ENCODE measurements at regions not wholly inside any gene's neighbourhood (a gene's known extent, or its start where the extent isn't known, plus 50 kb on each side); places are given as distances from the start of the nearest gene placed in this dataset.
"Not testable (repeated sequence)": the region's sequence is repeated elsewhere in the genome, so short reads cannot be mapped to it uniquely, and the experiment has no call there.

GRCh38 chr12:30578426-30578825, 117.2 kb downstream of the IPO8 start:
- Histone ChIP-seq H3K36me3 (ENCODE audit: control insufficient read depth in 2 of 2, insufficient read depth in 2 of 2, low read length in 2 of 2) (no peaks in the 10 kb centered on the region), H3K4me3 (ENCODE audit: low read length in 2 of 2) (no peak overlapping the region), H3K9me3 (ENCODE audit: control insufficient read depth in 2 of 2, low read length in 2 of 2) (no peaks in the 10 kb centered on the region), H3K27me3 (ENCODE audit: control insufficient read depth in 2 of 2, insufficient read depth in 2 of 2, low read length in 2 of 2) (no peaks in the 10 kb centered on the region), H3K4me1 (ENCODE audit: control insufficient read depth in 2 of 2, insufficient read depth in 2 of 2, low read length in 2 of 2) (no peaks in the 10 kb centered on the region), H3K27ac (ENCODE audit: low read depth in 2 of 2, low read length in 2 of 2) (no peak overlapping the region), H3K9ac (ENCODE audit: low read depth in 1 of 2, low read length in 2 of 2) (no peak overlapping the region)

DNA sequence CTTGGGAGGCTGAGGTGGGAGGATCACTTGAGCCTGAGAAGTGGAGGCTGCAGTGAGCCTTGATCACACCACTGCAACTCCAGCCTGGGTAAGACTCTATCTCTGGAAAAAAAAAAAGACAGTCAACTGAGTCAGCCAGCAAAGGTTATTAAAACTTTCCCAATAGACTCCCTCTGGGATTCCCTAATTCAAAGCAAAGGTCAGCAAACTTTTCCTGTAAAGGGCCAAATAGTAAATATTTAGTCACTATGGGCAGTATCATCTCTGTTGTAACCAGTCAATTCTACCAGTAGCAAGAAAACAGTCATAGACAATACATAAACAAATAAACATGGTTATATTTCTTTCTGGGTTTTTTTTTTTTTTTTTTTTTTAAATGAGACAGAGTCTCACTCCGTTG, 122.5 kb downstream of the IPO8 start:
- Histone ChIP-seq H3K36me3 (ENCODE audit: control insufficient read depth in 2 of 2, insufficient read depth in 2 of 2, low read length in 2 of 2) (no peaks in the 10 kb centered on the region), H3K27ac (ENCODE audit: low read depth in 2 of 2, low read length in 2 of 2) (no peak overlapping the region), H3K9ac (ENCODE audit: low read depth in 1 of 2, low read length in 2 of 2) (no peak overlapping the region), H3K9me3 (ENCODE audit: control insufficient read depth in 2 of 2, low read length in 2 of 2) (no peaks in the 10 kb centered on the region), H3K4me3 (ENCODE audit: low read length in 2 of 2) (no peak overlapping the region), H3K4me1 (ENCODE audit: control insufficient read depth in 2 of 2, insufficient read depth in 2 of 2, low read length in 2 of 2) (no peaks in the 10 kb centered on the region), H3K27me3 (ENCODE audit: control insufficient read depth in 2 of 2, insufficient read depth in 2 of 2, low read length in 2 of 2) (no peaks in the 10 kb centered on the region)

- Histone ChIP-seq H3K9ac (ENCODE audit: low read depth in 1 of 2, low read length in 2 of 2) (no peak overlapping the region), H3K4me3 (ENCODE audit: low read length in 2 of 2) (no peak overlapping the region), H3K4me1 (ENCODE audit: control insufficient read depth in 2 of 2, insufficient read depth in 2 of 2, low read length in 2 of 2) (no peaks in the 10 kb centered on the region), H3K27me3 (ENCODE audit: control insufficient read depth in 2 of 2, insufficient read depth in 2 of 2, low read length in 2 of 2) (no peaks in the 10 kb centered on the region), H3K36me3 (ENCODE audit: control insufficient read depth in 2 of 2, insufficient read depth in 2 of 2, low read length in 2 of 2) (no peaks in the 10 kb centered on the region), H3K9me3 (ENCODE audit: control insufficient read depth in 2 of 2, low read length in 2 of 2) (peaks cover 0 to 4% of the 10 kb centered on the region in 2 donors), H3K27ac (ENCODE audit: low read depth in 2 of 2, low read length in 2 of 2) (no peak overlapping the region)
These were observed 125.3 kb downstream of the IPO8 start for GRCh38 chr12:30570211-30570890.

- Histone ChIP-seq H3K27me3 (ENCODE audit: control insufficient read depth in 2 of 2, insufficient read depth in 2 of 2, low read length in 2 of 2) (no peaks in the 10 kb centered on the region), H3K4me3 (ENCODE audit: low read length in 2 of 2) (no peak overlapping the region), H3K9ac (ENCODE audit: low read depth in 1 of 2, low read length in 2 of 2) (no peak overlapping the region), H3K27ac (ENCODE audit: low read depth in 2 of 2, low read length in 2 of 2) (no peak overlapping the region), H3K4me1 (ENCODE audit: control insufficient read depth in 2 of 2, insufficient read depth in 2 of 2, low read length in 2 of 2) (no peaks in the 10 kb centered on the region), H3K9me3 (ENCODE audit: control insufficient read depth in 2 of 2, low read length in 2 of 2) (peaks cover 0 to 4% of the 10 kb centered on the region in 2 donors), H3K36me3 (ENCODE audit: control insufficient read depth in 2 of 2, insufficient read depth in 2 of 2, low read length in 2 of 2) (no peaks in the 10 kb centered on the region)
These were observed 126.2 kb downstream of the IPO8 start for GRCh38 chr12:30569426-30569825.

DNA sequence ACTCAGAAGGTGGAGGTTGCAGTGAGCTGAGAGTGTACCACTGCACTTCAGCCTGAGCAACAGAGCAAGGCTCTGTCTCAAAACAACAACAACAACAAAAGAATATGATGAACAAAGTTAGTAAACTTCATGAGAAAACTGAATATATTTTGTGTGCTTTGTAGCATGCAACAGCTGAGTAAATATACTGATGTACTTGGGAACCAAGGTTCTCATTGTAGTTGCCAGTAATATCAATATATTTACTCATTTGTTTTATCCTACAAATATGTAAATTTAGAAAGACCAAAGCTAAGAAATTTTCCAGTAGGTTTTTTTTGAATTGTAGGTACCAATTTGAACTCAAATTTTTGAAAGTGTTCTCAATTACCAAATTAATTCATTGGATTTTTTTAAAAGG, 127.2 kb downstream of the IPO8 start:
- no peak overlapping the region for H3K4me3 ChIP-seq (ENCODE audit: low read length in 2 of 2)
- H3K27ac ChIP-seq (ENCODE audit: low read depth in 2 of 2, low read length in 2 of 2) = no peak overlapping the region
- no peaks in the 10 kb centered on the region for H3K36me3 ChIP-seq (ENCODE audit: control insufficient read depth in 2 of 2, insufficient read depth in 2 of 2, low read length in 2 of 2)
- H3K4me1 ChIP-seq (ENCODE audit: control insufficient read depth in 2 of 2, insufficient read depth in 2 of 2, low read length in 2 of 2) = no peaks in the 10 kb centered on the region
- no peaks in the 10 kb centered on the region for H3K27me3 ChIP-seq (ENCODE audit: control insufficient read depth in 2 of 2, insufficient read depth in 2 of 2, low read length in 2 of 2)
- peaks cover 0 to 4% of the 10 kb centered on the region in 2 donors for H3K9me3 ChIP-seq (ENCODE audit: control insufficient read depth in 2 of 2, low read length in 2 of 2)
- H3K9ac ChIP-seq (ENCODE audit: low read depth in 1 of 2, low read length in 2 of 2) = no peak overlapping the region

GRCh38 chr12:30567082-30567481, 128.6 kb downstream of the IPO8 start:
- H3K27ac ChIP-seq (ENCODE audit: low read depth in 2 of 2, low read length in 2 of 2) = no peak overlapping the region
- H3K4me1 ChIP-seq (ENCODE audit: control insufficient read depth in 2 of 2, insufficient read depth in 2 of 2, low read length in 2 of 2) = no peaks in the 10 kb centered on the region
- H3K27me3 ChIP-seq (ENCODE audit: control insufficient read depth in 2 of 2, insufficient read depth in 2 of 2, low read length in 2 of 2) = no peaks in the 10 kb centered on the region
- no peak overlapping the region for H3K4me3 ChIP-seq (ENCODE audit: low read length in 2 of 2)
- H3K9me3 ChIP-seq (ENCODE audit: control insufficient read depth in 2 of 2, low read length in 2 of 2) = peaks cover 0 to 4% of the 10 kb centered on the region in 2 donors
- H3K9ac ChIP-seq (ENCODE audit: low read depth in 1 of 2, low read length in 2 of 2) = no peak overlapping the region
- no peaks in the 10 kb centered on the region for H3K36me3 ChIP-seq (ENCODE audit: control insufficient read depth in 2 of 2, insufficient read depth in 2 of 2, low read length in 2 of 2)

- H3K9ac ChIP-seq (ENCODE audit: low read depth in 1 of 2, low read length in 2 of 2) = no peak overlapping the region
- no peaks in the 10 kb centered on the region for H3K27me3 ChIP-seq (ENCODE audit: control insufficient read depth in 2 of 2, insufficient read depth in 2 of 2, low read length in 2 of 2)
- H3K4me1 ChIP-seq (ENCODE audit: control insufficient read depth in 2 of 2, insufficient read depth in 2 of 2, low read length in 2 of 2) = no peaks in the 10 kb centered on the region
- H3K9me3 ChIP-seq (ENCODE audit: control insufficient read depth in 2 of 2, low read length in 2 of 2) = peaks cover 0 to 4% of the 10 kb centered on the region in 2 donors
- H3K36me3 ChIP-seq (ENCODE audit: control insufficient read depth in 2 of 2, insufficient read depth in 2 of 2, low read length in 2 of 2) = no peaks in the 10 kb centered on the region
- H3K27ac ChIP-seq (ENCODE audit: low read depth in 2 of 2, low read length in 2 of 2) = no peak overlapping the region
- no peak overlapping the region for H3K4me3 ChIP-seq (ENCODE audit: low read length in 2 of 2)
These were observed 131.3 kb downstream of the IPO8 start for GRCh38 chr12:30564394-30564793.

GRCh38 chr12:30548203-30548602, 147.5 kb downstream of the IPO8 start:
- Histone ChIP-seq H3K9ac (ENCODE audit: low read depth in 1 of 2, low read length in 2 of 2) (no peak overlapping the region), H3K4me3 (ENCODE audit: low read length in 2 of 2) (no peak overlapping the region), H3K4me1 (ENCODE audit: control insufficient read depth in 2 of 2, insufficient read depth in 2 of 2, low read length in 2 of 2) (no peaks in the 10 kb centered on the region), H3K27me3 (ENCODE audit: control insufficient read depth in 2 of 2, insufficient read depth in 2 of 2, low read length in 2 of 2) (no peaks in the 10 kb centered on the region), H3K27ac (ENCODE audit: low read depth in 2 of 2, low read length in 2 of 2) (no peak overlapping the region), H3K36me3 (ENCODE audit: control insufficient read depth in 2 of 2, insufficient read depth in 2 of 2, low read length in 2 of 2) (no peaks in the 10 kb centered on the region), H3K9me3 (ENCODE audit: control insufficient read depth in 2 of 2, low read length in 2 of 2) (no peaks in the 10 kb centered on the region)

DNA sequence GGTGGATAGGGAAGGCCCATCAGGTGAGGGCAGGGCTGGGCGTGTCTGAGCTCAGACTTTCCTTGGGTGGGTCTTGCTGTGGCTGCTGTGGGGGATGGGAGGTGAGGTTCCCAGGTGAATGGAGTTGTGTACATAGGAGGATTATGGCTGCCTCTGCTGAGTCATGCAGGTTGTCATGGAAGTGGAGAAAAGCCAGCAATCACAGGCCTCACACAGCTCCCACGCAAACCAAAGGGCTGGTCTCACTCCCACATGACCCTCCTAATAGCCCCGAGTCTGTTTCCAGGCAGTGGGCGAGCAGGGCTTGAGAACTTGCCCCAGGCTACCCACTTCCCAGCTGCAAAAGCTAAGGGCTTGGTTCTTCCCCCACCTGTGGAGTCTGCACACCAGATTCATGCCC, 149.5 kb downstream of the IPO8 start:
- Histone ChIP-seq H3K36me3 (ENCODE audit: control insufficient read depth in 2 of 2, insufficient read depth in 2 of 2, low read length in 2 of 2) (no peaks in the 10 kb centered on the region), H3K9ac (ENCODE audit: low read depth in 1 of 2, low read length in 2 of 2) (no peak overlapping the region), H3K27me3 (ENCODE audit: control insufficient read depth in 2 of 2, insufficient read depth in 2 of 2, low read length in 2 of 2) (no peaks in the 10 kb centered on the region), H3K9me3 (ENCODE audit: control insufficient read depth in 2 of 2, low read length in 2 of 2) (no peaks in the 10 kb centered on the region), H3K4me3 (ENCODE audit: low read length in 2 of 2) (no peak overlapping the region), H3K4me1 (ENCODE audit: control insufficient read depth in 2 of 2, insufficient read depth in 2 of 2, low read length in 2 of 2) (no peaks in the 10 kb centered on the region), H3K27ac (ENCODE audit: low read depth in 2 of 2, low read length in 2 of 2) (no peak overlapping the region)

DNA sequence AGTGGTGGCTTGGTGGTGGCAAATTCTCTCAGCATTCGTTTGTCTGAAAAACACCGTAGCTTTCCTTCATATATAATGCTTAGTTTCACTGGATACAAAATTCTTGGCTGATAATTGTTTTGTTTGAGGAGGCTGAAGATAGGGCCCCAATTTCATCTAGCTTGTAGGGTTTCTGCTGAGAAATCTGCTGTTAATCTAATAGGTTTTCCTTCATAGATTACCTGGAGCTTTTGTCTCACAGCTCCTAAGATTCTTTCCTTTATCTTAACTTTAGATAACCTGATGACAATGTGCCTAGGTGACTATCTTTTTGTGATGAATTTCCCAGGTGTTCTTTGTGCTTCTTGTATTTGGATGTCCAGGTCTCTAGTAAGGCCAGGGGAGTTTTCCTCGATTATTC, 151.0 kb downstream of the IPO8 start:
- H3K27ac ChIP-seq (ENCODE audit: low read depth in 2 of 2, low read length in 2 of 2); H3K4me1 ChIP-seq (ENCODE audit: control insufficient read depth in 2 of 2, insufficient read depth in 2 of 2, low read length in 2 of 2); H3K9ac ChIP-seq (ENCODE audit: low read depth in 1 of 2, low read length in 2 of 2); H3K36me3 ChIP-seq (ENCODE audit: control insufficient read depth in 2 of 2, insufficient read depth in 2 of 2, low read length in 2 of 2); H3K9me3 ChIP-seq (ENCODE audit: control insufficient read depth in 2 of 2, low read length in 2 of 2); H3K4me3 ChIP-seq (ENCODE audit: low read length in 2 of 2); H3K27me3 ChIP-seq (ENCODE audit: control insufficient read depth in 2 of 2, insufficient read depth in 2 of 2, low read length in 2 of 2): not testable (repeated sequence)

GRCh38 chr12:30537228-30537627, 158.4 kb downstream of the IPO8 start:
- Histone ChIP-seq H3K36me3 (ENCODE audit: control insufficient read depth in 2 of 2, insufficient read depth in 2 of 2, low read length in 2 of 2) (no peaks in the 10 kb centered on the region), H3K27ac (ENCODE audit: low read depth in 2 of 2, low read length in 2 of 2) (no peak overlapping the region), H3K4me3 (ENCODE audit: low read length in 2 of 2) (no peak overlapping the region), H3K4me1 (ENCODE audit: control insufficient read depth in 2 of 2, insufficient read depth in 2 of 2, low read length in 2 of 2) (no peaks in the 10 kb centered on the region), H3K27me3 (ENCODE audit: control insufficient read depth in 2 of 2, insufficient read depth in 2 of 2, low read length in 2 of 2) (no peaks in the 10 kb centered on the region), H3K9me3 (ENCODE audit: control insufficient read depth in 2 of 2, low read length in 2 of 2) (no peaks in the 10 kb centered on the region), H3K9ac (ENCODE audit: low read depth in 1 of 2, low read length in 2 of 2) (no peak overlapping the region)

All from mucosa of rectum (tissue), 2 donors.